ENCODE measurements at regions not wholly inside any gene's neighbourhood (a gene's known extent, or its start where the extent isn't known, plus 50 kb on each side); places are given as distances from the start of the nearest gene placed in this dataset.

DNA sequence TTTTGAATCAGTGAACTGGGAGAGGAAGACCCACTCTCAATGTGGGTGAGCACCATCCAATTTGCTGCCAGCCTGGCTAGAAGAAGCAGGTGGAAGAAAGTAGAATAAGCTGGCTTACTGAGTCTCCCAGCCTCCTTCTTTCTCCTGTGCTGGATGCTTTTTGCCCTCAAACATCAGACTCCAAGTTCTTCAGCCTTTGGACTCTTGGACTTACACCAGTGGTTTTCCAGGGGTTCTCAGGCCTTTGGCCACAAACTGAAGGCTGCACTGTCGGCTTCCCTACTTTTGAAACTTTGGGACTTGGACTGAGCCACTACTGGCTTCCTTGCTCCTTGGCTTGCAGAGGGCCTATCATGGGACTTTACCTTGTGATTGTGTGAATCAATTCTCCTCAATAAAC, 804.2 kb upstream of the SLITRK1 start:
- Histone ChIP-seq H3K9ac (ENCODE audit: low read length in 2 of 2) (no peak overlapping the region), H3K27me3 (ENCODE audit: control insufficient read depth in 1 of 2, insufficient read depth in 2 of 2, low read length in 2 of 2) (no peaks in the 10 kb centered on the region), H3K4me1 (ENCODE audit: control insufficient read depth, insufficient read depth, low read length) (no peaks in the 10 kb centered on the region), H3K4me3 (ENCODE audit: low read length in 2 of 2) (no peak overlapping the region), H3K27ac (ENCODE audit: low read length) (no peak overlapping the region), H3K36me3 (ENCODE audit: control insufficient read depth in 2 of 2, insufficient read depth in 2 of 2, low read length in 2 of 2) (no peaks in the 10 kb centered on the region), H3K9me3 (ENCODE audit: control insufficient read depth in 2 of 2, low read length in 2 of 2) (no peaks in the 10 kb centered on the region)

GRCh38 chr13:84684804-84685203, 802.5 kb upstream of the SLITRK1 start:
- H3K36me3 ChIP-seq (ENCODE audit: control insufficient read depth in 2 of 2, insufficient read depth in 2 of 2, low read length in 2 of 2), result no peaks in the 10 kb centered on the region

DNA sequence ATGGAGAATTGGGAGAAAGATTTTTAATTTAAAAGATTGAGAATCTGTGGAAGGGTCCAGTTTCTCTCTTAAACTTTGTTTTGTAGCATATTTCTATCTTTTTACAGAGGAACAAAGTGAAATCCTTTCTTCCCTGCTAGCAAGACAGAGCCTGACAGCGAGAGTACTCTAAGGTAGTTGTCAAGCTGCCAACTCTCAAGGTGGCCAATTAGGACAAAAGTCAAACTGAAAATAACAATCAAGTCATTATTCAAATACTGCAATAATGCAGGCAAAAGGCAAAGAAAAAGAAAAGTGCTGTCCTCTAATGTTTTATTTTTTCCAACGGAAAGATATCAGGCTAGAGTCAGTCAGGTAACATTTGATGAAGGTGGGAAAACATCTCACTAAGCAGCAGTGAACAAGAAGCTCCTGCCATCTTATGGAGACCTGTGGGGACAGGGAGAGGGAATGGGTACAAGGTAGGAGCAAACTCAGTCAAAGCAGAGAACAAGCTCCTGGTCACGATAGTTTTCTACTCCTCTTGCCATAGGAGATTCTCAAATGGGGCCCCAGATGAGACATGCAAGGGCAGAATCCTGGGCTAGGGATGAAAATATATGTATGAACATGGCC, 801.9 kb upstream of the SLITRK1 start:
- Histone ChIP-seq H3K36me3 (ENCODE audit: control insufficient read depth in 2 of 2, insufficient read depth in 2 of 2, low read length in 2 of 2) (no peaks in the 10 kb centered on the region), H3K9me3 (ENCODE audit: control insufficient read depth in 2 of 2, low read length in 2 of 2) (no peaks in the 10 kb centered on the region), H3K9ac (ENCODE audit: low read length in 2 of 2) (no peak overlapping the region), H3K4me3 (ENCODE audit: low read length in 2 of 2) (no peak overlapping the region), H3K27ac (ENCODE audit: low read length) (no peak overlapping the region), H3K27me3 (ENCODE audit: control insufficient read depth in 1 of 2, insufficient read depth in 2 of 2, low read length in 2 of 2) (no peaks in the 10 kb centered on the region), H3K4me1 (ENCODE audit: control insufficient read depth, insufficient read depth, low read length) (no peaks in the 10 kb centered on the region)

More at GRCh38 chr13:84684804-84685203, 802.5 kb upstream of the SLITRK1 start:
- Histone ChIP-seq H3K27ac (ENCODE audit: low read length) (no peak overlapping the region), H3K27me3 (ENCODE audit: control insufficient read depth in 1 of 2, insufficient read depth in 2 of 2, low read length in 2 of 2) (no peaks in the 10 kb centered on the region), H3K9me3 (ENCODE audit: control insufficient read depth in 2 of 2, low read length in 2 of 2) (no peaks in the 10 kb centered on the region), H3K4me3 (ENCODE audit: low read length in 2 of 2) (no peak overlapping the region), H3K4me1 (ENCODE audit: control insufficient read depth, insufficient read depth, low read length) (no peaks in the 10 kb centered on the region), H3K9ac (ENCODE audit: low read length in 2 of 2) (no peak overlapping the region)

- H3K27ac ChIP-seq (ENCODE audit: low read length), result no peak overlapping the region
- H3K9me3 ChIP-seq (ENCODE audit: control insufficient read depth in 2 of 2, low read length in 2 of 2), result no peaks in the 10 kb centered on the region
- H3K27me3 ChIP-seq (ENCODE audit: control insufficient read depth in 1 of 2, insufficient read depth in 2 of 2, low read length in 2 of 2), result no peaks in the 10 kb centered on the region
- no peak overlapping the region for H3K4me3 ChIP-seq (ENCODE audit: low read length in 2 of 2)
- H3K36me3 ChIP-seq (ENCODE audit: control insufficient read depth in 2 of 2, insufficient read depth in 2 of 2, low read length in 2 of 2), result no peaks in the 10 kb centered on the region
- H3K4me1 ChIP-seq (ENCODE audit: control insufficient read depth, insufficient read depth, low read length), result no peaks in the 10 kb centered on the region
- H3K9ac ChIP-seq (ENCODE audit: low read length in 2 of 2), result no peak overlapping the region
Measured at GRCh38 chr13:84683448-84683847, 801.2 kb upstream of the SLITRK1 start.

DNA sequence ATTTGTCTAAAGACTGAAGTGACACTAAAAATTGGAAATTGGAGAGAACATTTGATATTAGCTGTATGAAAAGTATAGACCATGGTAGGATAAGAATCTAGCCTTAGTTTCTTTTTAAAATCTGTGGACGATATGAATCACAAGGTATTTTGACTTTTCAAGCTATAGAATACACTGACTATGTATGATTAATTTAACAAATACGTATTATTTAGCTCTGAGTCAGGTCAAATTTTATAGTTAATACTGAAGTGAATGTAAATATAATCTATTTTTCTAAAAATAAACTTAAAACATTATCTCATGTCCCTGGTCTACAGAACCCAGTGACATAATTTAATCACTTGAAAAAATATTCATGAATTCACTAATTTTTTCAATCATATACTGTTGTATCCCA, 795.6 kb upstream of the SLITRK1 start:
- Histone ChIP-seq H3K4me1 (ENCODE audit: control insufficient read depth, insufficient read depth, low read length) (no peaks in the 10 kb centered on the region), H3K27me3 (ENCODE audit: control insufficient read depth in 1 of 2, insufficient read depth in 2 of 2, low read length in 2 of 2) (no peaks in the 10 kb centered on the region), H3K9me3 (ENCODE audit: control insufficient read depth in 2 of 2, low read length in 2 of 2) (no peaks in the 10 kb centered on the region), H3K9ac (ENCODE audit: low read length in 2 of 2) (no peak overlapping the region), H3K4me3 (ENCODE audit: low read length in 2 of 2) (no peak overlapping the region), H3K27ac (ENCODE audit: low read length) (no peak overlapping the region), H3K36me3 (ENCODE audit: control insufficient read depth in 2 of 2, insufficient read depth in 2 of 2, low read length in 2 of 2) (no peaks in the 10 kb centered on the region)

- no peak overlapping the region for H3K4me3 ChIP-seq (ENCODE audit: low read length in 2 of 2)
- no peak overlapping the region for H3K9ac ChIP-seq (ENCODE audit: low read length in 2 of 2)
- H3K27me3 ChIP-seq (ENCODE audit: control insufficient read depth in 1 of 2, insufficient read depth in 2 of 2, low read length in 2 of 2), result no peaks in the 10 kb centered on the region
- no peaks in the 10 kb centered on the region for H3K4me1 ChIP-seq (ENCODE audit: control insufficient read depth, insufficient read depth, low read length)
- H3K9me3 ChIP-seq (ENCODE audit: control insufficient read depth in 2 of 2, low read length in 2 of 2), result no peaks in the 10 kb centered on the region
- no peak overlapping the region for H3K27ac ChIP-seq (ENCODE audit: low read length)
- H3K36me3 ChIP-seq (ENCODE audit: control insufficient read depth in 2 of 2, insufficient read depth in 2 of 2, low read length in 2 of 2), result no peaks in the 10 kb centered on the region
Measured at GRCh38 chr13:84672616-84673015, 790.3 kb upstream of the SLITRK1 start.

DNA sequence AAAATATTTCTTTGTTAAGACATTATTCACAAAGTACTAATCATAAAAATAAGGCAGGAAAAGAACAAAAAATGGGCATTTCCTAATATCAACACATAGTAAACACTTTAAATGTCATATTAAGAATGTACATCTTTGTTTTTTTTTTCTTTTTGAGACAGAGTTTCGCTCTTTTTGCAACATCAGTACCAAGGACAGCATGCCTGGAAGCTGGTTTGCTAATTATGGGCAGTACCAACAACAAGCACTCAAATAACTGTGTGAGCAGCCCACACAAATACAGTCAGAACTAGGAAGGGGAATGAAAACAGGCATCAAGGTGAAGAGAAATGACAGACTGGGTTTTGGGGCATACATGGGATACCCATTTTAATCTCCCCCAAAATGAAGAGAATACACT, 788.0 kb upstream of the SLITRK1 start:
- no peak overlapping the region for H3K9ac ChIP-seq (ENCODE audit: low read length in 2 of 2)
- no peak overlapping the region for H3K27ac ChIP-seq (ENCODE audit: low read length)
- no peaks in the 10 kb centered on the region for H3K4me1 ChIP-seq (ENCODE audit: control insufficient read depth, insufficient read depth, low read length)
- no peaks in the 10 kb centered on the region for H3K9me3 ChIP-seq (ENCODE audit: control insufficient read depth in 2 of 2, low read length in 2 of 2)
- H3K27me3 ChIP-seq (ENCODE audit: control insufficient read depth in 1 of 2, insufficient read depth in 2 of 2, low read length in 2 of 2), result no peaks in the 10 kb centered on the region
- H3K4me3 ChIP-seq (ENCODE audit: low read length in 2 of 2), result no peak overlapping the region
- no peaks in the 10 kb centered on the region for H3K36me3 ChIP-seq (ENCODE audit: control insufficient read depth in 2 of 2, insufficient read depth in 2 of 2, low read length in 2 of 2)

- no peak overlapping the region for H3K4me3 ChIP-seq (ENCODE audit: low read length in 2 of 2)
- H3K9ac ChIP-seq (ENCODE audit: low read length in 2 of 2), result no peak overlapping the region
- no peaks in the 10 kb centered on the region for H3K9me3 ChIP-seq (ENCODE audit: control insufficient read depth in 2 of 2, low read length in 2 of 2)
- no peaks in the 10 kb centered on the region for H3K4me1 ChIP-seq (ENCODE audit: control insufficient read depth, insufficient read depth, low read length)
- no peak overlapping the region for H3K27ac ChIP-seq (ENCODE audit: low read length)
- H3K36me3 ChIP-seq (ENCODE audit: control insufficient read depth in 2 of 2, insufficient read depth in 2 of 2, low read length in 2 of 2), result no peaks in the 10 kb centered on the region
- H3K27me3 ChIP-seq (ENCODE audit: control insufficient read depth in 1 of 2, insufficient read depth in 2 of 2, low read length in 2 of 2), result no peaks in the 10 kb centered on the region
Measured at GRCh38 chr13:84668637-84669036, 786.4 kb upstream of the SLITRK1 start.

DNA sequence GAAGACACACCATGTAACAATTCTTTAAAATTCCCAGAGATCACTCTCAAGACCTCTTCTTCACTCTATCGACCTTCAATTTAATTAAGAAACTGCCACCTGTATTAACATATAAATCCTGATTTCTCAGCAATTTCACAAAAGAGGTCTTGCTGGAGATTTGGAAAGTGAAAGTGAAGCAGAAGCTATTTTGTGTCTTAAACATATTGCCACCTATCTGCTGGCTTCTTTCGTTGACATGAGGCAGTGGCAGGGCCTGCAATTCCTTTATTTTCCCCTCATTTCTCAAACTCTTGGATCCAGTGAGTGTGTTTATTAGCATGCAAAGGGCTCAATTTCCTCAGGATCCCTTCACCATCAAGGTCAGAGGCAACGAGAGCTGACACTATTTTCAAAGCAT, 780.2 kb upstream of the SLITRK1 start:
- H3K9me3 ChIP-seq (ENCODE audit: control insufficient read depth in 2 of 2, low read length in 2 of 2), result no peaks in the 10 kb centered on the region
- H3K36me3 ChIP-seq (ENCODE audit: control insufficient read depth in 2 of 2, insufficient read depth in 2 of 2, low read length in 2 of 2), result no peaks in the 10 kb centered on the region
- H3K27me3 ChIP-seq (ENCODE audit: control insufficient read depth in 1 of 2, insufficient read depth in 2 of 2, low read length in 2 of 2), result no peaks in the 10 kb centered on the region
- H3K9ac ChIP-seq (ENCODE audit: low read length in 2 of 2), result no peak overlapping the region
- H3K4me1 ChIP-seq (ENCODE audit: control insufficient read depth, insufficient read depth, low read length), result no peaks in the 10 kb centered on the region
- H3K27ac ChIP-seq (ENCODE audit: low read length), result no peak overlapping the region
- no peak overlapping the region for H3K4me3 ChIP-seq (ENCODE audit: low read length in 2 of 2)

DNA sequence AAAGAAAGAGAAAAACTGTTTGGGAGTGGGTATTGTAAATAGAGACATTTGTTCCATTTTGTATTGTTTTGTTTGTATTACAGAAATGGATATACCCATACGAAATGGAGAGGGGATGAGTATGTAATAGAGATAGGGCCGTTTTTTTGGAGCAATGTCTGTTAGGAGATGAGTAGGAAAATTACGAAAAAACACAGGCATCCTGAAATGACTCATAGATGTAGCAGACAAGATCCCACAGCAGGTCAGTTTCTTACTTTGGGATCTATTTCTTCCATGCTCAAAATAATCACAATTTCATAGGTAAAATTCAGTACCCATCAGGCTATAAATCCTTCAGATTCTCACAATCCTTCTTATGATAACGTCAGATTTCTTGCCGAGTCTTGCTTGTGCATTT, 779.4 kb upstream of the SLITRK1 start:
- Histone ChIP-seq H3K9ac (ENCODE audit: low read length in 2 of 2) (no peak overlapping the region), H3K4me1 (ENCODE audit: control insufficient read depth, insufficient read depth, low read length) (no peaks in the 10 kb centered on the region), H3K9me3 (ENCODE audit: control insufficient read depth in 2 of 2, low read length in 2 of 2) (no peaks in the 10 kb centered on the region), H3K4me3 (ENCODE audit: low read length in 2 of 2) (no peak overlapping the region), H3K36me3 (ENCODE audit: control insufficient read depth in 2 of 2, insufficient read depth in 2 of 2, low read length in 2 of 2) (no peaks in the 10 kb centered on the region), H3K27me3 (ENCODE audit: control insufficient read depth in 1 of 2, insufficient read depth in 2 of 2, low read length in 2 of 2) (no peaks in the 10 kb centered on the region), H3K27ac (ENCODE audit: low read length) (no peak overlapping the region)

DNA sequence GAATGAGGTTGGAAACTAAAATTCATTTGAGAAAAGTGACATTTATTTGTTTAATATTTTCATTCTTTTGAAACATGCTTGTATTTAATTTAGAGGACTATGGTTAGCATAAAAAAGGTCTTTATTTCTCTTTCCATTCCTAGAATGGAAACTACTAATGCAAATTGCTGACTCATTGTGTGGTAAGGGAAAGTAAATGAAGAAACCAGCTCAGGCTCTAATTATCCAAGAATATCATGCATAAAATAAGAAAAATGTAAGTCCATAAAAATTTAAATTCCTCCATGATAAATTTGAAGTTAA, 777.0 kb upstream of the SLITRK1 start:
- H3K9me3 ChIP-seq (ENCODE audit: control insufficient read depth in 2 of 2, low read length in 2 of 2), result peaks cover 0 to 3% of the 10 kb centered on the region in 2 donors
- no peaks in the 10 kb centered on the region for H3K4me1 ChIP-seq (ENCODE audit: control insufficient read depth, insufficient read depth, low read length)
- H3K36me3 ChIP-seq (ENCODE audit: control insufficient read depth in 2 of 2, insufficient read depth in 2 of 2, low read length in 2 of 2), result no peaks in the 10 kb centered on the region
- H3K27ac ChIP-seq (ENCODE audit: low read length), result no peak overlapping the region
- H3K27me3 ChIP-seq (ENCODE audit: control insufficient read depth in 1 of 2, insufficient read depth in 2 of 2, low read length in 2 of 2), result no peaks in the 10 kb centered on the region
- no peak overlapping the region for H3K9ac ChIP-seq (ENCODE audit: low read length in 2 of 2)
- H3K4me3 ChIP-seq (ENCODE audit: low read length in 2 of 2), result no peak overlapping the region

Data from stomach smooth muscle (tissue), 2 donors.